DMS53 treated with DMSO at 0.1 percent for 48 hours (cell line): ENCODE measurements at regions not wholly inside any gene's neighbourhood (a gene's known extent, or its start where the extent isn't known, plus 50 kb on each side); places are given as distances from the start of the nearest gene placed in this dataset.
"Not testable (repeated sequence)": the region's sequence is repeated elsewhere in the genome, so short reads cannot be mapped to it uniquely, and the experiment has no call there.

Experiments
- DNase-seq: peaks from one replicate; lab custom pipeline; 2025; ENCODE audit not compliant: unreplicated experiment; lab: John Stamatoyannopoulos, UW

GRCh38 chr18:38263066-38263465 is 697.5 kb upstream of the CELF4 start:
- DNase-seq = no peak

- no peak for DNase-seq
These were observed 697.1 kb upstream of the CELF4 start for GRCh38 chr18:38262661-38263060.

DNA sequence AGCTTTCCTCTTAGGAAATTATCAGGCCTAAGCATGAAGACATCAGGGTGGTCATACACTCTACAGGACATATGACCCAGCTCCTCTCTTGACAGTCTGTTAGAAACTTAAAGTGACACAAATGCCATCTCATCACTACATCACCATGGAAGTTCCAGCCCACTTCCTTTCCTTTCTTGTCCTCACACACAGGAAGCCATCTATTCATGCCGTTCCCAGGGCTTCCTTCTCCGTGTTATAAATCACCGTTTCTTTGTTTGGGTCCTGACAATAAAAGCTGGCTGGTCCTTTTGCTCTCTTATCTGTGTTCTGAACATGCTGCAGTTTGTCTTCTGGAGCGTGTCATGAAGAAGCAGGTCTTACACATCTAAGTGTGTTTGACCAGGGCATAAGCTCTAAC is 692.1 kb upstream of the CELF4 start:
- no peak for DNase-seq

- DNase-seq = no peak
These were observed 690.8 kb upstream of the CELF4 start for GRCh38 chr18:38256366-38256765.

GRCh38 chr18:38250971-38251370 is 685.4 kb upstream of the CELF4 start:
- no peak for DNase-seq

- no peak for DNase-seq
These were observed 678.9 kb upstream of the CELF4 start for GRCh38 chr18:38244480-38244879.

GRCh38 chr18:38243291-38243690 is 677.7 kb upstream of the CELF4 start:
- no peak for DNase-seq

DNA sequence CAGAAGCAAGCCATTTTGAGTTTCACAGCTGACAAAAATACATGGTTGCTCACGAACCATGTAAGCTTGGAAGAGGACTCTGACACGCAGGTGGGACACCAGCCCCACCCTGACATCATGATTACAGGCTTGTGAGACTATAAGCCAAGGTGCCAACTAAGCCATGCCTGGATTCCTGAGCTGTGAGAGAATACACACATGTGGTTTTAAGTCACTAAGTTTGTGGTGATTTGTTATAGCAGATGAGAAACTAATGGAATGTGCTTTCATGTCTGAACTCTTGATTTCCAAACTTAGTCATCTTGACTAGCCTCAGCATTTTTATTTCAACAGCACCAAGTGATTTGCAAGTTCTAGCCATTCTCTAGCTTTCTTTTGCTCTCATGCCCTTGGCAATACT is 676.1 kb upstream of the CELF4 start:
- DNase-seq = no peak

- DNase-seq = no peak
These were observed 675.6 kb upstream of the CELF4 start for GRCh38 chr18:38241216-38241615.

- DNase-seq = no peak
These were observed 674.0 kb upstream of the CELF4 start for GRCh38 chr18:38239606-38240005.

- no peak for DNase-seq
These were observed 672.2 kb upstream of the CELF4 start for GRCh38 chr18:38237796-38238195.

DNA sequence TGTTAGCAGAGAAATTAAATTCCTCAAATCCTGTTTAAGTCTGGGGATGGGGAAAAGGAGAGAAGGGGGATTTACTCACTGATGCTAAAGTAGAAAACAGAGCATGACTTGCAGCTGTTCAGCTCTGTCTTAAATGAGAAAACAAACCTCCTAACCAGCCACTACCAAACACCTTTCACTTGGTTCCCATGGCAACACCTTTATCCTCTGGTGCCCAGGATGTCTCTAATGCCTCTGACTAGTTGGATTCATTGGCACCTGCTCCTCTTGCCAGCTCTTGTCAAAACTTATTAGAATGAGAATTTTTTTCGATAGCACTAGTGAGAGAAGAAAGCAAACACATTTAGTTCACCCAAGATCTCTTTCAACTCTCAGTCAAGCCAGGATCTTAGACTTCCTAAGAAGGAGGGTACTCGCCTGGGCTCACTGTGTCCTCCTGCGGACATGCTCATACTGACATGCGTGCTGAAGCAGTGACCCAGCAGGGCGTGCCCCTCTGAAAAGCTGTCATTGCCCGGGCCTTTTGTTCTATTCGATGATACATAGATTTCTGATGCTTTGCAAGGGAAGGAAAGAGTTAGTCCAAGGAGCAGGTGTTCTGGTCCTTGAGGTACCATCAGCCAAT is 656.0 kb upstream of the CELF4 start:
- no peak for DNase-seq

DNA sequence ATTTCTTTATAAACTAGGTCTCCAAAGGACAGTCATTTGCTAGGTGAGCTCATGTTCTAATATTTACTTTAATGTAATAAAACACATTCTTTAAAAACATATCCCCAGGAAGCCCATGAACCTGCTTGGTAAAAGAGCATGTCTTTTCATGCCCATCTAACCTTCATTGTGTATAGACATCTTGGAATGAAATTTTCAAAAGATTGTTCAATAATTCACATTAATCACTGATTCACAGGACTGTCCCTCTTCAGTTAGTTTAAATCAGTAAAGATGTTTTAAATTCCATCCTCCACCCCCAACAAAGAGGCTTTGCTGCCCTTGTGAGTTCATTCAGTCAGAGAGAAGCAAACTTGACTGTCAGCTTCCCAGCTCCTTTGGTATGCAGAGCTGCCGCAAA is 633.4 kb upstream of the CELF4 start:
- no peak for DNase-seq

DNA sequence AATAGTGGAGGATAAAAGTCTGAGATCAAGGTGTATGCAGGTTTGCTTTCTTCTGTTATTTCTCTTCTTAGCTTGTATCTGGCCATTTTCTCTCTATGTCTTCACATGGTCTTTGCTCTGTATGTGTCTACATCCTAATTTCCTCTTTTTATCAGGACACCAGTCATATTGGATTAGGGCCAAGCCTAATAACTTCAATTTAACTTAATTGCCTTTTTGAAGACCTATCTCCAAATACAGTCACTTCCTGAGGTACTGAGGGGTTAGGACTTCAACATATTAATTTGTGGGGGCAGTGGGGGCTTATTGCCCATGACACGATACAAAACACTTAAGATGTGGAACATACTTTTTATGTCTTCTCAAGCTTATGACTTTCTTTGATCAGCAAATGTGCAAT is 632.9 kb upstream of the CELF4 start:
- no peak for DNase-seq

DNA sequence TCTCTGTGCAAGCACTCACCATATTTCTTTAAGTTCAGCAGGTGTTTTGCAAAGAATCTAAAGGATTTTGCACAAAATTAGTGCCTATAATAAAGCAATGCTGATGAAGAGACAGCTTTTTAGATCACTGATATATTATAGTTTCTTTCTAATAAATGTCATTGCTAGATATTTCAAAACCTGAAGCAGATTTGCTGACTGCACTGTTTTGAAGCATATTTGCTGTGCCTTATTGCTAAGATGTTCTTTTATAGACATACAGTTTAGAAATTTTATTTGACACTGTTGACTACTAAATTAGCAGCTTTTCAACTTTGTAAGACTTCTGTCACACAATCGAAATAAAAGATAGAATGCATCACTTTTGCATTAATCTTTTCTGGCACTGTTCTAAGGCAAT is 620.9 kb upstream of the CELF4 start:
- no peak for DNase-seq

- peak; percentile 11 for DNase-seq
These were observed 609.0 kb upstream of the CELF4 start for GRCh38 chr18:38174594-38174993.

DNA sequence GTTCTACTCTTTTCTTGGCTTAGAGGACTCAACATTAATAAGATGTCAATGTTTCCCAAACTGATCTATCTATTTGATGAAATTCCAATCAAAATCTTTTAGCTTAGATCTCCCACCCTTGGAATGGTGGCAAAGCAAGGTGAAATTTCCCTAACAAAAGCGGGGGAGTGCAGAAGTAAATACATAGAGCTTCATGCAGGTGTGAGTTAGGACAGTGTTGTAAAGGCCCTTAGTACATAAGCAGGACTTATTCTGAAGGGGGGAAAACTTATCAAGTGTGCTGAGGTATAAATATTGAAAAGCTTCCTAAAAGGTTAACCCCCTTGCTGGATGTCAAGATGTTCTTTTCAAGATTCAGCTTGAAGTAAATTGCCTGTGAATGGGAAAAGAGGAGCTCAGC is 608.6 kb upstream of the CELF4 start:
- no peak for DNase-seq

GRCh38 chr18:38170845-38171244 is 605.2 kb upstream of the CELF4 start:
- DNase-seq = no peak

DNA sequence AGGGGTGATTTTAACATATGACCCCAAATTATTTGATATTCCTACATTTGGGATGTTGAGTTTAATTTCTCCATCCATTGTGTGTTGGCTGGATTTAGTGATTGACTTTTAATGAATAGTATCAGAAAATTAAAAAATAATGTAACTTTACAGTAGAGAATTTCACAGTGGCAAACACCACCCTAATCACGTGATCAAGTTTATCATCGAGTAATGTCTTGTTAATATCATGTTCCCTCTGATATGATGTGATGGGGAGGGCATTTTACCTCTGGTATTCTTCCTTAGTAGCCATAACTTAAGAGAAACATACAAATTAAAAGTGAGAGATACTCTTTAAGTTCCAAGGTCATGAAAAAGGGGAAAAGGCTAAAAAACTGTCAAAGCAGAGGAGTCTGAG is 602.0 kb upstream of the CELF4 start:
- no peak for DNase-seq

GRCh38 chr18:38153116-38153515 is 587.5 kb upstream of the CELF4 start:
- not testable (repeated sequence) for DNase-seq

DNA sequence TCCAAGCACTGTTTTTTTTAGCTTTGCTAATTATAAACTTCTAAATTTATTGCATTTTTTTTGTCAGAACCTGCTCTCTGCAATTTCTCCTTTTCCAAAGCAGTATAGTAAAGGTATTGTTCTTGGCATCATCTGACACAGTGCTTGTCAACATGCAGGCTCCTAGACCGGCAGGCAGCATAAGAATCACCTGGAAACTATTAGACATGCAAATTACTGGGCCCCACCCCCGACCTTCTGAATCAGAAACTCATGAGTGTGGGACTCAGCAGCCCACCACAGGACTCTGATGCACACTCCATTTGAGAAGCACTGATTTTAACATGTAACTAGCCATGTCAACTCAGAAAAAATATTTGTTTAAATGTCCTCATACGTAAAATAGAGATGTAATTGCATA is 551.1 kb upstream of the CELF4 start:
- DNase-seq = no peak

DNA sequence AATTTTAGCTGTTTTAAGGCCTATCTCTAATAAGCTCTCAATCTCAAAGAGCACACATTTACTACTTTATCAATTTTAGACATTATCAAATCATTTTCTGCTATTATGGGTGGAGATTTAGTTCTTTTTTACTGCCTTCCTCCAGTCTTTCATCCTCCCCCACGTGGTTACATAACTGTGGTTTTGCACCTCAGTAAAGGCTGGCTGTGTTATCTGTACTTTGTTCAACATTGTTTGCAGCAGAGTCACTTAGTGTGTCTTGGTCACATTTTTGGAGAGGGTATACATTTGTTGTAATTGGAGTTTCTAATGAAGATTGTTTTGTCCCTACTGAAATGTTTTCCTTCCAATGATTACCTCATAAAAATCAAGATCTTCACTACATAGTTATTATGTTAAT is 549.6 kb upstream of the CELF4 start:
- DNase-seq = no peak

- no peak for DNase-seq
These were observed 521.9 kb upstream of the CELF4 start for GRCh38 chr18:38087538-38087937.

GRCh38 chr18:38081516-38081915 is 515.9 kb upstream of the CELF4 start:
- no peak for DNase-seq
